Left lung (tissue), 4 donors: ENCODE measurements at regions not wholly inside any gene's neighbourhood (a gene's known extent, or its start where the extent isn't known, plus 50 kb on each side); places are given as distances from the start of the nearest gene placed in this dataset.

ENCODE experiments used
- ATAC-seq: fragments of 200-7000 bp; cut with Tn5 transposase; one replicate; pipeline ENCODE4 v1.9.1; 2020; ENCODE audit warnings: moderate library complexity
- DNase-seq, 4 donors: peaks; one replicate each; pipeline ENCODE4 v3.0.0-alpha.2; 2013 to 2020
- H3K27ac ChIP-seq, 2 donors: fragments of 200-600 bp; sonication (generic) in 1 of 2; one replicate each; pipeline versions ENCODE4 v1.5.0 to v1.8.0; 2020 to 2021
- H3K27me3 ChIP-seq, 2 donors: fragments of 200-600 bp; sonication (generic) in 1 of 2; one replicate each; pipeline versions ENCODE4 v1.5.0 to v1.8.0; 2020 to 2021
- H3K36me3 ChIP-seq, 2 donors: fragments of 200-600 bp; sonication (generic) in 1 of 2; one replicate each; pipeline versions ENCODE4 v1.5.0 to v1.8.0; 2020 to 2021
- H3K4me1 ChIP-seq, 2 donors: fragments of 200-600 bp; one replicate each; pipeline ENCODE4 v1.8.0; 2021
- H3K4me3 ChIP-seq, 2 donors: fragments of 200-600 bp; sonication (generic) in 1 of 2; one replicate each; pipeline versions ENCODE4 v1.5.0 to v1.8.0; 2020 to 2021; ENCODE audit warnings: mild to moderate bottlenecking in 1 of 2
- H3K9me3 ChIP-seq, 2 donors: fragments of 200-600 bp; sonication (generic) in 1 of 2; one replicate each; pipeline versions ENCODE4 v1.5.0 to v1.8.0; 2020 to 2021
- intact Hi-C, 2 donors: fragments of 100-400 bp; cut with DNase I; formaldehyde crosslinking; loops; one replicate each; pipeline versions ENCODE4 v1.11.2 to v1.14.2; 2022
- TF ChIP-seq, protein P1 (sequence below), 2 donors: fragments of 200-600 bp; sonication (generic) in 1 of 2; IDR thresholded peaks; one replicate each; pipeline versions ENCODE4 v1.5.0 to v1.8.0; 2021; ENCODE audit warnings: antibody characterized with exemption in 2 of 2
- donor health status: DM: no; HTN: yes; CAD: no.
- donor health status: DM: no; HTN: no; CAD: no.

DNA sequence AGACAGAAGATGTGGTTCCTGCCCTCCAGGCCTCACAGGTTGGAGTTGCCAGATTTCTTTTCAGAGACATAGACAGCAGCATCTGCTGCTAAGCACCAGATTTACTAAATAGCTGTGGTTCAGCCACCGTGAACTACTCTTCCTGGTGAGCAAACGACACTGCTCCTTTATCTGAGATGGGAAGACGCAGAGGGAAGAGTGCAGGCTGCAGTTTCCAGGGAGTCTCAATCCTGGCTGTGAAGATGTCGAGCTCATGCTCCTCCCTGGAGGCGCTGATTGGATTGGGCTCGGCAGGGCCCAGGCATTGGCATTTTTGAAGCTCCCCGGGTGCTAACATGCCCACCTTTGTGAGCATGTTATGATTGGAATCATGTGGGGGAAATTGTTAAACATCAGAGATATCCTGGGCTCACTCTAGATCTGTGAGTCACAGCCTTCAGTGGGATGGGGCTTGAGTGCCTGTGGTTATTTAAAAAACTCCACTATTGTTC, 314.8 kb downstream of the TSN start:
- ATAC-seq (no peak), DNase-seq (no peak)
- Histone ChIP-seq H3K36me3 (no peaks in the 10 kb centered on the region), H3K9me3 (no peaks in the 10 kb centered on the region), H3K4me1 (no peaks in the 10 kb centered on the region), H3K27ac (no peak overlapping the region), H3K4me3 (no peak overlapping the region), H3K27me3 (no peaks in the 10 kb centered on the region)
- intact Hi-C loops, result no loop called here
- TF ChIP-seq, protein P1, sequence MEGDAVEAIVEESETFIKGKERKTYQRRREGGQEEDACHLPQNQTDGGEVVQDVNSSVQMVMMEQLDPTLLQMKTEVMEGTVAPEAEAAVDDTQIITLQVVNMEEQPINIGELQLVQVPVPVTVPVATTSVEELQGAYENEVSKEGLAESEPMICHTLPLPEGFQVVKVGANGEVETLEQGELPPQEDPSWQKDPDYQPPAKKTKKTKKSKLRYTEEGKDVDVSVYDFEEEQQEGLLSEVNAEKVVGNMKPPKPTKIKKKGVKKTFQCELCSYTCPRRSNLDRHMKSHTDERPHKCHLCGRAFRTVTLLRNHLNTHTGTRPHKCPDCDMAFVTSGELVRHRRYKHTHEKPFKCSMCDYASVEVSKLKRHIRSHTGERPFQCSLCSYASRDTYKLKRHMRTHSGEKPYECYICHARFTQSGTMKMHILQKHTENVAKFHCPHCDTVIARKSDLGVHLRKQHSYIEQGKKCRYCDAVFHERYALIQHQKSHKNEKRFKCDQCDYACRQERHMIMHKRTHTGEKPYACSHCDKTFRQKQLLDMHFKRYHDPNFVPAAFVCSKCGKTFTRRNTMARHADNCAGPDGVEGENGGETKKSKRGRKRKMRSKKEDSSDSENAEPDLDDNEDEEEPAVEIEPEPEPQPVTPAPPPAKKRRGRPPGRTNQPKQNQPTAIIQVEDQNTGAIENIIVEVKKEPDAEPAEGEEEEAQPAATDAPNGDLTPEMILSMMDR (IDR thresholded peaks at IDR 0.05), result no peak

DNA sequence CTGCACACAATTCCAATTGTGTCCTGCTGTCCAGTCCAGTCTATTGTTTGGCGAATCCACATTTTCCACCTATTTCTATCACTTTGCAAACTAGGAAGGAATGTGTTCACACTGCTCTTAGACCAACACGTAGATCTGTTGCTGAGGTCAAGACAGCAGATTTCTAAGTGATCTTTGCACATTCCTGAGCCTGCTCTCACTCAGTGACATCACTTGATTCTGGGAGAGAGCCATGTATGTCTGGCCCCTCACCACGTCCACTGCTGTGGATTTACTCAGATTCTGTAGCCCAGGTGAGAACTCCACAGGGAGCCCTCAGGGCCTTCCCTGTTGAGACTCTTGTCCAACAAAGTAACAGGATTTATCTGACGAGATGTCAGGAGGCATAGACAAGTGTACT, 317.2 kb downstream of the TSN start:
- intact Hi-C loops, result no loop called here
- H3K9me3 ChIP-seq, result no peaks in the 10 kb centered on the region
- DNase-seq (no peak), ATAC-seq (no peak)
- TF ChIP-seq, protein P1 (IDR thresholded peaks at IDR 0.05), result no peak
- H3K27ac ChIP-seq, result no peak overlapping the region
- no peaks in the 10 kb centered on the region for H3K4me1 ChIP-seq
- no peak overlapping the region for H3K4me3 ChIP-seq
- H3K36me3 ChIP-seq, result no peaks in the 10 kb centered on the region
- H3K27me3 ChIP-seq, result no peaks in the 10 kb centered on the region

DNA sequence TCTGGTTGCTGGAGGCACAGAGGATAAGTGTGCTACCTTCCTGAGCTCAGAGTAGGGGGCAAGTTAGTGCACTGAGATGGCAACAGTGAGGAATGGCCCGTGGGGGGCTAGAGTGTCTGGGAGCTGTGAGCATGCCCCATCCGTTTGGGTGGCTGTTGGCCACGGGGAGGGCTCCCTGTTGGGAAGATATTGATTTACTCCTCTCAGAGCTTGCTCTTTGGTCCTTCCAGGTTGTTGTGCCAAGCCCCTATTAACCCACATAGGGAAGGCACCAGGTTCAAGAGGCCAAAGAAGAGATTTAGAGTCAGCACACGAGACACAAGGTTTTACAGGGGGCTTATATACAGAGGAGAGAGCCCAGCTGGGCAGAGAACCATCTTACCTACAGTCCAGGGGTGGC, 318.8 kb downstream of the TSN start:
- Histone ChIP-seq H3K4me1 (no peaks in the 10 kb centered on the region), H3K27me3 (no peaks in the 10 kb centered on the region), H3K36me3 (no peaks in the 10 kb centered on the region), H3K27ac (no peak overlapping the region), H3K9me3 (no peaks in the 10 kb centered on the region), H3K4me3 (no peak overlapping the region)
- no peak for DNase-seq
- TF ChIP-seq, protein P1 (IDR thresholded peaks at IDR 0.05), result no peak
- intact Hi-C loops, result no loop called here
- no peak for ATAC-seq

DNA sequence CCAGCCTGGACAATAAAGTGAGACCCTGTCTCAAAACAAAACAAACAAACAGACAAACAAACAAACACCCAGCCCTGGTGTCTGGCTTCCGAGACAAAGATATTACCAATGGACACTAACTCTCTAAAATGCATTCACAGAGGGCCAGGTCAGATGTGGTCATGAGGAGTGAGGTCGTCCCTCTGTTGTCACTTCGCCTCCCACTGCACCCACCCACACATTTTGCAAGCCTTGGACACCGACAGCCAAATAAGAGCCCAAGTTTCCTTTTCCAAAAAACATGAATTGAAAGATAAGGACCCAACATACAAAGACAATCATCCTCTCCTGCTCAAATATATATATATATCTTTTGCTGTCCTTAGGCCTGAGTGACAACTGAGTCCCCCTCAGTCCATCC, 319.9 kb downstream of the TSN start:
- no peaks in the 10 kb centered on the region for H3K9me3 ChIP-seq
- TF ChIP-seq, protein P1 (IDR thresholded peaks at IDR 0.05), result no peak
- intact Hi-C loops, result no loop called here
- no peaks in the 10 kb centered on the region for H3K27me3 ChIP-seq
- no peak overlapping the region for H3K27ac ChIP-seq
- H3K4me1 ChIP-seq, result no peaks in the 10 kb centered on the region
- DNase-seq (no peak), ATAC-seq (no peak)
- H3K36me3 ChIP-seq, result no peaks in the 10 kb centered on the region
- H3K4me3 ChIP-seq, result no peak overlapping the region

DNA sequence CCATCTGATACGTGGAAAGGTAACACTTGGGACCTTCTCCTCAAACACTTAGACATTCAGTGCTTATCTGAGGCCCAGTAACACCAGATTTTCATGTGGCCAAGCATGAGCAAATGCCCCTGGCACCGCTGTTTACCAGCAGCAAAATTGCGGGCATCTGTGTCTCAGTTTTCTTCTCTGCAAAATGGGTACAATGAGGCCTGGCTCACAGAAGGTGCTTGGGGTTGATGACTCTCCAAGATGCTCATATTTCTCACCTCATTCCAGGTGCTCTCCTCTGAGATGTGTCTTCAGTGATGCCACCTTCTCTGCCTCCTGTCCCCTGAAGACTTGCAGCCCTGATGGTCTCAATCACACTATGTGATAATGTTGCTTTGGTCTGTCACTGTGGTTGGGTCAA, 321.7 kb downstream of the TSN start:
- TF ChIP-seq, protein P1 (IDR thresholded peaks at IDR 0.05), result no peak
- no peak for DNase-seq
- ATAC-seq, result no peak

More for the DNA sequence above, 321.7 kb downstream of the TSN start:
- intact Hi-C loops, result no loop called here
- no peak overlapping the region for H3K27ac ChIP-seq
- no peaks in the 10 kb centered on the region for H3K36me3 ChIP-seq
- H3K27me3 ChIP-seq, result no peaks in the 10 kb centered on the region
- H3K9me3 ChIP-seq, result no peaks in the 10 kb centered on the region
- H3K4me3 ChIP-seq, result no peak overlapping the region
- H3K4me1 ChIP-seq, result no peaks in the 10 kb centered on the region
